ENCODE measurements at regions not wholly inside any gene's neighbourhood (a gene's known extent, or its start where the extent isn't known, plus 50 kb on each side); places are given as distances from the start of the nearest gene placed in this dataset.

GRCh38 chr11:45345491-45345890, 59.4 kb upstream of the SYT13 start:
- in situ Hi-C loops (cut with MboI; ENCODE audit: low pct_unique_long_range_greater_than_20kb, low sequenced_read_pairs), result no loop called here
- DNase-seq, result no peak

- in situ Hi-C loops (cut with MboI; ENCODE audit: low pct_unique_long_range_greater_than_20kb, low sequenced_read_pairs), result no loop called here
- no peak for DNase-seq
Observed at GRCh38 chr11:45344028-45344427, 57.9 kb upstream of the SYT13 start.

GRCh38 chr11:45343444-45343843, 57.3 kb upstream of the SYT13 start:
- in situ Hi-C loops (cut with MboI; ENCODE audit: low pct_unique_long_range_greater_than_20kb, low sequenced_read_pairs), result no loop called here
- no peak for DNase-seq

GRCh38 chr11:45341372-45341771, 55.2 kb upstream of the SYT13 start:
- no peak for DNase-seq

GRCh38 chr11:45339729-45340519, 53.8 kb upstream of the SYT13 start:
- DNase-seq, result peak; percentile 93
- in situ Hi-C loops (cut with MboI; ENCODE audit: low pct_unique_long_range_greater_than_20kb, low sequenced_read_pairs), result no loop called here

More at GRCh38 chr11:45341372-45341771, 55.2 kb upstream of the SYT13 start:
- in situ Hi-C loops (cut with MboI; ENCODE audit: low pct_unique_long_range_greater_than_20kb, low sequenced_read_pairs), result no loop called here

GRCh38 chr11:45337583-45338360, 51.6 kb upstream of the SYT13 start:
- no peak for DNase-seq
- in situ Hi-C loops (cut with MboI; ENCODE audit: low pct_unique_long_range_greater_than_20kb, low sequenced_read_pairs), result no loop called here

GRCh38 chr11:45336136-45336535, 50.0 kb upstream of the SYT13 start:
- DNase-seq, result no peak
- in situ Hi-C loops (cut with MboI; ENCODE audit: low pct_unique_long_range_greater_than_20kb, low sequenced_read_pairs), result no loop called here
